HCT116 (cell line): ENCODE measurements at regions not wholly inside any gene's neighbourhood (a gene's known extent, or its start where the extent isn't known, plus 50 kb on each side); places are given as distances from the start of the nearest gene placed in this dataset.

Experiments used
- ATAC-seq: fragments of 200-7000 bp; cut with Tn5 transposase; 2 replicates; pipeline ENCODE4 v1.9.1; 2020; ENCODE audit warnings: mild to moderate bottlenecking, moderate library complexity
- BruUV-seq: library from RNA; stranded (reverse); fragments of 400-500 nt; replicated peaks from 2 replicates; lab custom pipeline; 2021; lab: Mats Ljungman, UMichigan
- CTCF ChIA-PET: fragments of 300-600 bp; sonication (Branson Sonifier 250); formaldehyde crosslinking; loops from one replicate; lab custom pipeline; 2021; ENCODE audit warnings: antibody characterized with exemption; lab: Charles Lee
- POLR2A ChIA-PET: fragments of 300-600, 350-600 bp; sonication (Branson Sonifier 250); formaldehyde crosslinking; loops from one replicate; lab custom pipeline; 2021; ENCODE audit warnings: antibody characterized with exemption; lab: Charles Lee
- RAD21 ChIA-PET, 2 experiments: fragments of 300-600 bp; sonication (Branson Sonifier 250); formaldehyde crosslinking; loops; one replicate each; lab custom pipeline; 2023; ENCODE audit warnings: low total read pairs in 2 of 2; ENCODE audit not compliant: uncharacterized antibody in 2 of 2, unreplicated experiment in 2 of 2, low non-redundant PET in 1 of 2; lab: Charles Lee
- DNase-seq: peaks from one replicate; pipeline ENCODE4 v3.0.0-alpha.2; 2010; ENCODE audit warnings: low read depth, low spot score
- H2AFZ ChIP-seq: fragments of 200-600 bp; shearing (Covaris generic), sonication (generic); 2 replicates; pipeline ENCODE4 v1.6.1; 2017; ENCODE audit warnings: low read depth, mixed run types, mixed read lengths, antibody characterized with exemption, low read length; ENCODE audit not compliant: poor library complexity, severe bottlenecking
- H3K27ac ChIP-seq: 2 replicates; pipeline ENCODE4 v1.5.1; 2012; ENCODE audit warnings: low read depth, low read length
- H3K27me3 ChIP-seq: fragments of 200-600 bp; sonication (generic); 2 replicates; pipeline ENCODE4 v1.6.1; 2016; ENCODE audit warnings: mixed run types, low read length, mixed read lengths; ENCODE audit not compliant: insufficient read depth
- H3K36me3 ChIP-seq, 2 experiments: fragments of 200-500 bp in 1 of 2; fragments of 200-600 bp in 1 of 2; sonication (Bioruptor generic) in 1 of 2; sonication (generic) in 1 of 2; 2 replicates each; pipeline versions ENCODE4 v1.5.1 to v1.6.1; 2014 to 2016; ENCODE audit warnings: low read length in 2 of 2, inconsistent platforms in 1 of 2, mixed read lengths in 1 of 2, mixed run types in 1 of 2; ENCODE audit not compliant: insufficient read depth in 2 of 2, control insufficient read depth in 1 of 2
- H3K4me1 ChIP-seq, 2 experiments: fragments of 200-600 bp in 1 of 2; sonication (generic) in 1 of 2; 2 replicates each; pipeline versions ENCODE4 v1.5.1 to v1.6.1; 2012 to 2017; ENCODE audit warnings: low read length in 2 of 2, inconsistent platforms in 1 of 2, mild to moderate bottlenecking in 1 of 2, mixed read lengths in 1 of 2, mixed run types in 1 of 2, moderate library complexity in 1 of 2; ENCODE audit not compliant: insufficient read depth in 2 of 2, control insufficient read depth in 1 of 2
- H3K4me2 ChIP-seq: fragments of 200-600 bp; sonication (generic); 2 replicates; pipeline ENCODE4 v1.6.1; 2017; ENCODE audit warnings: mixed run types, low read length, mixed read lengths
- H3K4me3 ChIP-seq, 2 experiments: fragments of 200-600 bp in 1 of 2; sonication (generic) in 1 of 2; replicated peaks in 1 of 2; 2 replicates each; pipeline ENCODE4 v1.5.1; 2011 to 2016; ENCODE audit warnings: low read length in 2 of 2, control low read depth in 1 of 2, low read depth in 1 of 2, mild to moderate bottlenecking in 1 of 2, mixed read lengths in 1 of 2, mixed run types in 1 of 2
- H3K79me2 ChIP-seq: fragments of 200-600 bp; sonication (generic); 2 replicates; pipeline ENCODE4 v1.6.1; 2017; ENCODE audit warnings: mild to moderate bottlenecking, mixed run types, low read length, moderate library complexity, mixed read lengths; ENCODE audit not compliant: insufficient read depth
- H3K9ac ChIP-seq: fragments of 200-600 bp; sonication (generic); 2 replicates; pipeline ENCODE4 v1.6.1; 2016; ENCODE audit warnings: low read length, mixed read lengths
- H3K9me2 ChIP-seq: fragments of 200-600 bp; sonication (generic), shearing (Covaris generic); 2 replicates; pipeline ENCODE4 v1.6.1; 2017; ENCODE audit warnings: mixed run types, mild to moderate bottlenecking, moderate library complexity; ENCODE audit not compliant: insufficient read depth
- H3K9me3 ChIP-seq, 2 experiments: fragments of 200-500 bp in 1 of 2; fragments of 200-600 bp in 1 of 2; sonication (Bioruptor generic) in 1 of 2; sonication (generic) in 1 of 2; 2 replicates each; pipeline ENCODE4 v1.6.1; 2014 to 2017; ENCODE audit warnings: low read length in 2 of 2, mixed read lengths in 2 of 2, inconsistent platforms in 1 of 2, low read depth in 1 of 2, mild to moderate bottlenecking in 1 of 2, mixed run types in 1 of 2, moderate library complexity in 1 of 2; ENCODE audit not compliant: control insufficient read depth in 1 of 2, insufficient read depth in 1 of 2
- H4K20me1 ChIP-seq: fragments of 200-600 bp; sonication (generic), shearing (Covaris generic); 2 replicates; pipeline ENCODE4 v1.6.1; 2017; ENCODE audit warnings: mixed run types, mild to moderate bottlenecking, moderate library complexity; ENCODE audit not compliant: insufficient read depth
- ATF3 ChIP-seq: IDR thresholded peaks from 2 replicates; pipeline ENCODE4 v1.6.1; 2012
- CBX3 ChIP-seq: IDR thresholded peaks from 2 replicates; pipeline ENCODE4 v1.6.1; 2012; ENCODE audit warnings: low read depth
- CEBPB ChIP-seq: IDR thresholded peaks from 2 replicates; pipeline ENCODE4 v1.6.1; 2012; ENCODE audit warnings: low read depth
- EGR1 ChIP-seq: IDR thresholded peaks from 2 replicates; pipeline ENCODE4 v1.6.1; 2012; ENCODE audit warnings: low read depth
- ELF1 ChIP-seq: IDR thresholded peaks from 2 replicates; pipeline ENCODE4 v1.6.1; 2012; ENCODE audit warnings: low read depth, borderline replicate concordance
- EZH2 ChIP-seq: fragments of 200-600 bp; sonication (generic); IDR thresholded peaks from 2 replicates; pipeline ENCODE4 v1.6.1; 2017; ENCODE audit warnings: antibody characterized with exemption, mixed run types
- EZH2phosphoT487 ChIP-seq: fragments of 200-600 bp; IDR thresholded peaks from 2 replicates; pipeline ENCODE4 v1.6.1; 2018; ENCODE audit warnings: antibody characterized with exemption, borderline replicate concordance
- FOSL1 ChIP-seq: IDR thresholded peaks from 2 replicates; pipeline ENCODE4 v1.6.1; 2012; ENCODE audit warnings: low read depth
- JUND ChIP-seq: IDR thresholded peaks from 2 replicates; pipeline ENCODE4 v1.6.1; 2012
- MAX ChIP-seq: IDR thresholded peaks from 2 replicates; pipeline ENCODE4 v1.6.1; 2012
- POLR2A ChIP-seq: IDR thresholded peaks from 2 replicates; pipeline ENCODE4 v1.7.0; 2011; ENCODE audit warnings: borderline replicate concordance; ENCODE audit not compliant: insufficient read depth, insufficient read length; ENCODE audit errors: extremely low read depth
- POLR2AphosphoS5 ChIP-seq: IDR thresholded peaks from 2 replicates; pipeline ENCODE4 v1.6.1; 2011; ENCODE audit warnings: mild to moderate bottlenecking, low read depth, low read length, moderate library complexity
- RAD21 ChIP-seq: IDR thresholded peaks from 2 replicates; pipeline ENCODE4 v1.6.1; 2012; ENCODE audit warnings: low read depth, mild to moderate bottlenecking
- REST ChIP-seq: IDR thresholded peaks from 2 replicates; pipeline ENCODE4 v1.6.1; 2012; ENCODE audit warnings: low read depth
- SIN3A ChIP-seq: IDR thresholded peaks from 2 replicates; pipeline ENCODE4 v1.6.1; 2012; ENCODE audit warnings: low read depth
- TCF7L2 ChIP-seq: IDR thresholded peaks from 2 replicates; pipeline ENCODE4 v1.7.0; 2011; ENCODE audit warnings: borderline replicate concordance, inconsistent platforms; ENCODE audit not compliant: insufficient read depth, insufficient read length; ENCODE audit errors: extremely low read depth
- YY1 ChIP-seq: IDR thresholded peaks from 2 replicates; pipeline ENCODE4 v1.6.1; 2011; ENCODE audit warnings: low read length, low read depth, moderate library complexity, mild to moderate bottlenecking; ENCODE audit not compliant: insufficient replicate concordance; ENCODE audit errors: extremely low read depth
- ZBTB33 ChIP-seq: IDR thresholded peaks from 2 replicates; pipeline ENCODE4 v1.6.1; 2011; ENCODE audit warnings: mild to moderate bottlenecking, low read length, moderate library complexity; ENCODE audit not compliant: insufficient replicate concordance; ENCODE audit errors: extremely low read depth
- ZFX ChIP-seq: fragments of 450-650 bp; IDR thresholded peaks from 2 replicates; pipeline ENCODE4 v1.6.1; 2017
- ZNF274 ChIP-seq: fragments of 200-500 bp; sonication (Bioruptor generic); IDR thresholded peaks from 2 replicates; pipeline ENCODE4 v1.6.1; 2014; ENCODE audit warnings: mild to moderate bottlenecking, low read depth, low read length, inconsistent platforms
- intact Hi-C: fragments of 100-400 bp; cut with micrococcal nuclease; formaldehyde crosslinking; loops from 2 replicates; pipeline ENCODE4 v1.10.0; 2022

- no peaks in the 10 kb centered on the region for H3K9me2 ChIP-seq
- H4K20me1 ChIP-seq, result no peaks in the 10 kb centered on the region
- no peak overlapping the region for H2AFZ ChIP-seq
- no peak for TF ChIP-seq FOSL1
- TF ChIP-seq MAX, result no peak
- TF ChIP-seq ZNF274, result no peak
- no peak for TF ChIP-seq EGR1
- TF ChIP-seq EZH2, result no peak
- TF ChIP-seq SIN3A, result no peak
- TF ChIP-seq POLR2A, result no peak
- no peak for TF ChIP-seq ZFX
- TF ChIP-seq REST, result no peak
- no peak for TF ChIP-seq TCF7L2
- no peak for TF ChIP-seq CBX3
- TF ChIP-seq EZH2phosphoT487, result no peak
- TF ChIP-seq POLR2AphosphoS5, result no peak
- TF ChIP-seq CEBPB, result no peak
- no peak for TF ChIP-seq YY1
- TF ChIP-seq ZBTB33, result no peak
- no peak for TF ChIP-seq ELF1
- no peak for TF ChIP-seq JUND
- no peak for TF ChIP-seq RAD21
- no peak for TF ChIP-seq ATF3
- TF ChIP-seq, all 23 proteins: peak for 0
- no peaks in the 10 kb centered on the region for H3K4me1 ChIP-seq
- no peaks in the 10 kb centered on the region for H3K36me3 ChIP-seq
- ChIA-PET CTCF (interaction anchor here (1.5 kb wide), 1 partner anchor 11 kb away, joined by 5 read pairs; no protein-coding TSS in a partner anchor), POLR2A (no interaction called here), RAD21 (no interaction called here)
- DNase-seq (no peak), ATAC-seq (no peak)
- H3K27ac ChIP-seq, result no peak overlapping the region
- no TSS peak for BruUV-seq
- no peaks in the 10 kb centered on the region for H3K9me3 ChIP-seq
- H3K9ac ChIP-seq, result no peak overlapping the region
- H3K4me3 ChIP-seq, result no peak overlapping the region
- no peaks in the 10 kb centered on the region for H3K79me2 ChIP-seq
- intact Hi-C loops, result no loop called here
- H3K27me3 ChIP-seq, result no peaks in the 10 kb centered on the region
- H3K4me2 ChIP-seq, result no peak overlapping the region
Observed at GRCh38 chr12:69167648-69168165, 71.7 kb upstream of the CPSF6 start.
